ENCODE measurements at regions not wholly inside any gene's neighbourhood (a gene's known extent, or its start where the extent isn't known, plus 50 kb on each side); places are given as distances from the start of the nearest gene placed in this dataset.

DNA sequence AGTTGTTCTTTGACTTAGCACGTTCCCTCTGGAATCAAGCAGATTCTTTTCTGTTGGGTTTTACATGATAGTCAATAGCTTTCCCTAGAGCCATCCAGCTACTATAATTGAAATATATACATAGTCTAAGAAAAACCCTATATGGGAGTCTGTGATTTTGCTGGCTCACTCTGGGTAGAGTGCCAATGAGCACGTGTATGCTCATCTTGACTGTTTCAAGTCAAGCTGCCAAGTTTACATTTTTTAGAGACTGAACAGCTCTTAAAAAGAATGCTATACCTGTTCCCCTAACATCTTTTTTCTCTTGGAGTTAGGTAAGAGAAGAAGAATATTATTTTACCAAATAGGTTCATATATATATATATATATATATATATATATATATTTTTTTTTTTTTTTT, 182.8 kb upstream of the NRIP1 start:
- no peak for DNase-seq

DNA sequence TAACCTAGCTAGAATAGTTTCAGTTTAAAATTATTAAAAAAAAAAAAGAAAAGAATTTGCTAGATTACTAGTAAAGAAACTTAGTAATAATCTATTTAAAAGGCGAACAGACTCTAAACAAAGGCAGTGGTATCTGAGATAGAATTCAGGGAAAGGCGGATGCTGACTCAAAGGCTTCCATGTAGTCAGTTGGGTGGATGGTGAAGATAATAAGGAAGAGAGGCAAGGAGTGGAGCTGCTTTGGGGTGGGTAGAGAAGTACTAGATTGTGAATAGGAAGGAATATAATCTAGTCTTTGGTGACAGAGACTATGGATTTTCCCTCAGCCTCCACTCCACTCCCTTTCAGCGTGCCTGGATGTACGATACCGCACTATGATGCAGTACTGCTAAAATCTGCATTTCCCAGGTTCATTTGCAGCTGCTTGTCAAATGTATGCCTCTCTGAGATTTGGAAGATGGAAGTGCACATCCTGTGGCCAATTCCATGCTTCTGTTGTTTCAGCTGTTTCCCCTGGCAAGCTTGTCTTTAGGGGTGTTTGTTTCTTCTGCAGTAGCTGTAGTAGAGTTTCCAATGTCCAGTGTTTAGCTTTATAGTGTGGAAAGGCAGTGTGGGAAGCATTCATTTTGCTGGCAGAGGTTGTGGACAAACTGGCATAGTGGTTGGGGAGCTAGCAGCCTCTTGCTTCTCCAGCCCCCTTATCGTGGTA, 184.6 kb upstream of the NRIP1 start:
- DNase-seq: no peak

DNA sequence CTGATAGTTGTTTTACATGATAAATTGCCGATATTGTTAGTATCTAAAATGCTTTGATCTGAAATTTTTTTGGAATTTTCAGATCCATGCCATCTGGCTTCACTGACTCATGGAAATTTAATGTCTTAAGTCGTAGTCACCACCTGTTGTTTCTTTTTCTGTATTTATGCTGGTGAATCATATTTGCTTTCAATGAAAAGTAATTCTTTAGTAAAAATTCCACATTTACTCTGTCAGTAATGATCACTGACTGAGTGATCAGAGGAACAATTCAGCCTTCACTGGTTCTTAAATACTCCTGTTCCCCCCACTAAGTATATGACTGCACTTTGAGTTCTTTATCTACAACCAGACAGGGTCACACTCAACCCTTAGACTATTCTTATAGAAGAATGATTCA, 185.6 kb upstream of the NRIP1 start:
- DNase-seq: no peak

DNA sequence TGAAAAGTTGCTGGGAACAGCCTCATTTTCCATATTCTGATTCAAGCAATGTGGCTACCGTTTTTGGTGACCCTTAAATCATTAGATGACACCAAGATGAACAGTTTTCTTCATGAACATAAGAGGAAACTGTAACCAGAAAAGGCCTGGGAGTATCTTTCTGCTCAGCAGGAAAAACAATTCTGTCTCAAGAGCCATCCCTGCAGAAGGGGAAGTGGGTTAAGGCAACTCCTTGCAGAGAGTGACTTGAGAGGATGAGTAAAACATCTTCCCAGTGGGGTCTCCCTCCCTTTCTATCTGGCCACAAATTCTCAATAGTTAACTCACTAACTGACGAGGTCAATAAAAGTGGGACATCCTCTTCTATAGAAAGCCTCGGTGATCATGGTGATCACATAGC, 187.6 kb upstream of the NRIP1 start:
- peak; percentile 61 for DNase-seq

GRCh38 chr21:15254111-15254510, 189.3 kb upstream of the NRIP1 start:
- DNase-seq: no peak

GRCh38 chr21:15255261-15255660, 190.5 kb upstream of the NRIP1 start:
- no peak for DNase-seq

- DNase-seq: no peak
These were observed 191.0 kb upstream of the NRIP1 start for GRCh38 chr21:15255763-15256162.

- no peak for DNase-seq
These were observed 192.2 kb upstream of the NRIP1 start for GRCh38 chr21:15256996-15257395.

DNA sequence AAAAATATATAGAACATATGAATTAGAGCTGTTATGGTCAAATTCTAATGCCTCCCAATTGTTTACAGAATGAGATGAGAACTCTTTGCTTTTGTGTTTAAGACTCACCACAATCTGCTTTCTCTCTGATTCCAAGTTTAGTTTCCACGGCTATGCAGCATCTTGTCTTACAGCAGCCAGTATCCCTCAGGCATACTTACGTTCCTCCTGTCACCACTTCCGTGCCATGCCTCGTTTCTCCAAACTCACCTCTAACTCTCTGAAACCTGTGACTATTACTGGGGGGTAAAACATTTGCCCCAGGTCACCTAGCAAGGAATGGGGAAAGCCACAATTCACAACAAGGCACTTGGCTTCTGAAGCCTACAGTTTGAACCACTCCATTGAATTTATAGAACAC, 192.8 kb upstream of the NRIP1 start:
- no peak for DNase-seq

- DNase-seq: no peak
These were observed 195.0 kb upstream of the NRIP1 start for GRCh38 chr21:15259824-15260223.

DNA sequence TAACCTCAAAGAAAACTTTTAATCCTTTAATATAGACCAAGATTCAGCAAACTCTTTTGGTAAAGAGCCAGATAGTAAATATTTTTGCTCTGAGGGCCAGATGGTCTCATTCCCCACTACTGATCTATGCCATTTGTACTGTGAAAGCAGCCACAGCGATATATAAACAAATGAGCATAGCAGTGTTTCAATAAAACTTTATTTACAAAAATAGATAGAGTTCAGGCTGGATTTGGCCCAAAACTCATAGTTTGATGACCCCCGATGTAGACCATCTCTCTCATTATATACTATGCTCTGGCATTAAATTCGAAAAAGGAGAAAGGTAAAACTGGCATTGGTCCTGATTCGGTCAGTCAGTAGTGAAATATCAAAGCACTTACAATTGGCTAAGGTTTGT, 195.8 kb upstream of the NRIP1 start:
- DNase-seq: no peak

- no peak for DNase-seq
These were observed 199.4 kb upstream of the NRIP1 start for GRCh38 chr21:15264084-15264665.

DNA sequence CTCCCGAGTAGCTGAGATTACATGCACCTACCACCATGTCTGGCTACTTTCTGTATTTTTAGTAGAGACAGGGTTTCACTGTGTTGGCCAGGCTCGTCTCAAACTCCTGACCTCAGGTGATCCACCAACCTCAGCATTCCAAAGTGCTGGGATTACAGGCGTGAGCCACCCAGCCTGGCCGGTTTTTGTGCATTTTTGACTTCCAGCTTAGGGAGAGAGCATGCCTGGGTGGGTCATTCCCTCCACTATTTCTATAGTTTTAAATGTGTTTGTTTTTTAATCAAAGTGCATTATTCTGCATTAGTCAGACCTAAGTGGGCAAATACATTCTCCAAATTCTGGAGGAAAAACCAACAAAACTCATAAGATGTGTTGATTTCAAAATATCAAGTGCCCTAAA, 207.4 kb upstream of the NRIP1 start:
- no peak for DNase-seq

GRCh38 chr21:15272591-15272990, 207.8 kb upstream of the NRIP1 start:
- DNase-seq: no peak

DNA sequence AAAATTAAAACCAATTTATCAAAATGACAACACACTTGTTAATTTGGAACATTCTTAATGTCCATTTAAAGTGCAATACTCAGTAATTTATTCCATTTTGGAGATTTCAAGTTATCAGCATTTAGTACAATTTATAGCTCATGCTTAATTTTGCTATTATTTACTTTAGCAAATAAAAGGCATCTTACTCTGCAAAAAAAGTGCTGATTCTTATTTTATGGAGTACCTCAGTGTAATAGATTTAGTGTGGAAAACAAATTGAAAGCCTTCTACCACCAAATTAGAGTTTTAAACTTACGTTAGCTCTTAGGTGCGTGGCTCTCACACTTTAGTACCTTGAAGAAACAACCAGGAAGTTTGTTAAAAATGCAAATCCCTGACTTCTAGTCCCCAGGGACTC, 208.4 kb upstream of the NRIP1 start:
- no peak for DNase-seq

DNA sequence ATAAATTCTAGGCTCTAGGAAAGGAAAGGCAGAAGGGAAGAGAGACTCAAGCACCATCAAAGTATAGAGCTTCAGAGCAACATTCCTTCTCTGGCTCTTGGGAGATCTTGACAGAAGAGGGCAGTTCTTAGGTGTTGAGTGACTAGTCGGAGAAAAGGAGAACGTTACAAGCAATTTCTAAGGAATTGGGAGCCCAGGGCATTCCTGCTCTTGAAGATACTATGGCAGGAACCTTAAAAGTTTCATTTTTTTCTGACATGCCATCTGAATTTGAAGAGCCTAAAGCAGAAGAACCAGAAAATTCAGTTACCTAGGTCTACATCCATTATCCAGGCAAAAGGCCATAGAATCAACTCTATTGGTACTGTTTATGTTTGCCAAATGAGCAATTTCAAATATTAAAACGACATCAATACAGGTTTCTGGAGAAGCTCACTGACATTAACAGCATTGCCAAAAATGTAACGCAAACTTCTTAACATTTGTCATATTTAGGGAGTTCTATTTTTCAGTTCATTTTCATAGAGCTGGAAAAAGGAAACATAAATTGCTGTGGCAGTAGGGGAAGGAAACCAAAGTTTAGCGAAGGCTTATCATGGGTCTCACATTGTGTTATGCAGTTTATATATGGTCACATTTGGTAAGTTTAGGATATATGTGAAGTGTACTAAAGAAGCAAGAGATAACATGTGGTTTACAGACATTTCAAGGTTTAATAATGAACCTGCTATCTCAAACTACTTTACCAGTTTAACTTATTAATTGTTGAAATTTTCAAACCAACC, 210.1 kb upstream of the NRIP1 start:
- DNase-seq: peak; percentile 78

- no peak for DNase-seq
These were observed 210.9 kb upstream of the NRIP1 start for GRCh38 chr21:15275615-15276235.

DNA sequence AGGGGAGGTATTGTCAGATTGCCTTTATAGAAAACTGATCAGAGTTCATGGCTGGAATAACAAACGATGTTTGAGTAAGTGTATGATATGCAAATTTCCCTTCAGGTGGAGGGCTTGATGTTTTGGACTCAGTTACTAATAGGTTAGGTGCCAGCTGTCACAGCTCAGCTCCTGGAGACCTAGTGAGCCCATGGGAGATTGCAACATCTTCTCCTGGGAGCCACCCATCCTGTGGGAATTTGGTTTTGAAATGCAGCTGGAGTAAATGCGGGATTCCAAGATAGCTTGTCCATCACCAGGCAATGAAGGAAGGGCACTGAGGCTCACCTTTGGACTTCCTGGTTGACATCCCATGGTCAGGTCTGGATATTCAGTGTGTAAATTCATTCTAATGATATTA, 211.4 kb upstream of the NRIP1 start:
- no peak for DNase-seq

DNA sequence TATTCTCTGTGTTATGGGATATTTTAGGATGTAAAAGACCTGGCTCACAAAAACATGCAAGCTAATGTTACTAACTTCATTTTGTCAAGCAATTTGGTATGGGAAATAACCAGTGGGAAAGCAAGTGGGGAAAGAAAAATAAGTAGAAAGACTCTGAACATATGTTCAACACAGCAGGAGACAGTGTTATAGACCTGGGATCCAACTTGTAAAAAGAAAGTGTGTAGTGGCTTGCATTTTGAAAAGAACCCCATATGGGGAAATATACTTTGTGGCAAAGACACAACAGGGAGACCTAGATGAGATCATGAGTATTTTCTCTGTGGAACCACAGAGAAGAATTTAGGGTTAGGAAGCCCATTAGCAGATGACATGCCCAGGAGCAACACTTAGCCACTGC, 212.7 kb upstream of the NRIP1 start:
- DNase-seq: no peak

DNA sequence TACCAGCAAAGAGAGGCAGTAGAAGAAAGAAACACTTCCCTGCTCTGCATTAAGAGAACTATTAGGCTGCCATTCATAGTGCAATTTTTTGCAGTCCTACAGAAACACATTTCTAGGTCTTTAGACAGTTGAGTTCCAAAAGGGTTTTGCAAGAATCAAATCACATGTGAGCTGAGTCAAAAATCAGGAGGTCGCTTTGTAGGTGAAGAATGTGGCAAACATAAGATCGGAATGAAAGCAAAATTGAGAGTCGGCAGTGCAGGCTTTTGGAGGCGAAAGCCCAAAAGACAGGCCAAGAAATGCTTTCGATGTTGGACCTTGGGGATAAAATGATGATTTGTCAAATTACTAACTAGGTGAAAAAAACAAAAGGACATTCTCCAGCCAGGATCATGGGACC, 213.5 kb upstream of the NRIP1 start:
- no peak for DNase-seq

DNA sequence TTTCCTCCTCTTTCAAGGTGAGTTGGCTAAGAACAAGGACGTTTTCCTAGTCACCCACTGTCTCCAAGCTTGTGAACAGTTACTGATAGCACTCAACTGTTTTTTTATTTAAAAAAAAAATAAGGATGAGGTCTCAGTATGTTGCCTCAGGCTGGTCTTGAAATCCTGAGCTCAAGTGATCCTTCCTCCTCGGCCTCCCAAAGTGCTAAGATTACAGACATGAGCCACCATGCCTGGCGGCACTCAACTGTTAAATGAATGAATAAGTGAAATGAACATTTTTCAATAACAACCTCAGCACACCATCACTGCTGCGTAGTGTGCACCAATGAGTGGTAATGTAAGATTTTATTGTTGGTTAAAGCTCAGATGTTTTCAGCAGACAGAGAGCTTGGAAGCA, 214.1 kb upstream of the NRIP1 start:
- DNase-seq: no peak

DNA sequence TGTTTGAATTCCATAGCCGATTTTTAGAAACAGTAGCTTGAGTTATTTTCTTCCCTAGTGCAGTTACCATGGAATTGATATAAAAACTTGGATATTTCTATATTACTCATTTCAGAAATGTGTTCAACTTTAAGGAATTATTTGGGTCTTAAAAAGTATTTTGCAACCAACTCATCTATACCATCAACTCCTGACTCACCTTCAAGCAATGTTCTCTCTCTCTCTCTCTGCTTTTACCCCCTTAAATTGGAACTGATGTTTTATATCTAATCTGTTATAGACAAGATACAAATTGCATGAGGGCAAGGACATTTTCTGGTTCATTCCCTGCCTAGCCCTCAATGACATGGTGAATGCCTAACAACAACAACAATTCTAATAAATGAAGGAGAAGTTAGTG, 214.7 kb upstream of the NRIP1 start:
- DNase-seq: no peak

GRCh38 chr21:15281714-15282113, 216.9 kb upstream of the NRIP1 start:
- no peak for DNase-seq

GRCh38 chr21:15282665-15283064, 217.9 kb upstream of the NRIP1 start:
- DNase-seq: no peak

Measured in GDM1 (cell line).